ENCODE measurements at regions not wholly inside any gene's neighbourhood (a gene's known extent, or its start where the extent isn't known, plus 50 kb on each side); places are given as distances from the start of the nearest gene placed in this dataset. TPM values are rescaled to one million over a fixed set of nuclear protein-coding genes. Genes with fewer than 3 reads are reported as not detected.
"Not testable (repeated sequence)": the region's sequence is repeated elsewhere in the genome, so short reads cannot be mapped to it uniquely, and the experiment has no call there.

DNA sequence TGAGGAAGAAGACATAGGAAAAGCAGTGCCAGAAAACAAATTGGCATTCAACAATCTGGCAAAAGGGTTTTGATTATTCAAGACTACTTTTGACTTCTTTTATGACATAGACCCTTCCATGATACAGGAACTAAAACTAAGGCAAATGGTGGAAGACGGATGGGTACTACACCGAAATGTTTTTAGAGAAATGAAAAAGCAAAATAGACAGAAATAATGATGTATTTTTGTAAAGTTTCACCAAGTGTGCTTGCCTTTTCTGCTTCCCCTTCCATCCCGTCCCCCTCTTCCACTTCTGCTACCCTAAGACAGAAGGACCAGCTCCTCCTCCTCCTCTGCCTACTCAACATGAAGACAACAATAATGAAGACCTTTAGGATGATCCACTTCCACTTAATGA lies 53.4 kb upstream of the PARP8 start:
- CTCF ChIA-PET (ENCODE audit: partially characterized antibody); H3K27me3 ChIP-seq (replicated peaks in 1 of 4; ENCODE audit: control insufficient read depth in 3 of 4, extremely low read depth in 1 of 4, insufficient read depth in 3 of 4, low read length in 3 of 4); H3K4me1 ChIP-seq (replicated peaks in 1 of 4; ENCODE audit: control insufficient read depth in 3 of 4, insufficient read depth in 4 of 4, low read length in 3 of 4); H3K4ac ChIP-seq (replicated peaks; ENCODE audit: insufficient read length, low read depth, low read length); H2BK15ac ChIP-seq (ENCODE audit: low read length); POLR2A ChIA-PET (ENCODE audit: partially characterized antibody); H3K9ac ChIP-seq (replicated peaks in 1 of 4; ENCODE audit: extremely low read depth in 1 of 4, low read depth in 3 of 4, low read length in 3 of 4); H3K56ac ChIP-seq (replicated peaks; ENCODE audit: insufficient read length, low read depth, low read length); H4K8ac ChIP-seq (ENCODE audit: extremely low read depth, insufficient read depth, low read length); H3K18ac ChIP-seq (ENCODE audit: extremely low read depth, low read length); H2AK5ac ChIP-seq (ENCODE audit: low read depth, low read length); H3K23ac ChIP-seq (ENCODE audit: insufficient read length); H3K27ac ChIP-seq (ENCODE audit: low read depth, low read length); H2BK20ac ChIP-seq (ENCODE audit: low read length); H2BK12ac ChIP-seq (ENCODE audit: low read depth, low read length); H3K14ac ChIP-seq (ENCODE audit: insufficient read length); H3K79me1 ChIP-seq (ENCODE audit: low read depth, low read length); H3K9me3 ChIP-seq (ENCODE audit: insufficient read depth in 2 of 2, low read depth in 1 of 2, low read length in 1 of 2); H3K4me3 ChIP-seq (ENCODE audit: extremely low read depth in 1 of 4, insufficient read depth in 2 of 4, low read depth in 3 of 4, low read length in 4 of 4); H2AFZ ChIP-seq (ENCODE audit: low read length); H3K79me2 ChIP-seq (ENCODE audit: control insufficient read depth in 1 of 2, insufficient read depth in 2 of 2, low read length in 2 of 2); H4K20me1 ChIP-seq (replicated peaks in 1 of 2; ENCODE audit: control insufficient read depth in 1 of 2, insufficient read depth in 2 of 2, low read length in 2 of 2); H4K5ac ChIP-seq (ENCODE audit: insufficient read length, low read depth, low read length); H3K4me2 ChIP-seq (ENCODE audit: insufficient read depth in 1 of 2, low read depth in 2 of 2, low read length in 2 of 2); H2BK120ac ChIP-seq (replicated peaks; ENCODE audit: low read depth, low read length); H2BK5ac ChIP-seq (ENCODE audit: low read depth, low read length); H3K36me3 ChIP-seq (ENCODE audit: control insufficient read depth in 2 of 4, insufficient read depth in 4 of 4, low read length in 3 of 4); H4K91ac ChIP-seq (replicated peaks; ENCODE audit: insufficient read length, low read length); DNase-seq (ENCODE audit: low read depth in 1 of 2, low spot score in 2 of 2); H3K23me2 ChIP-seq (ENCODE audit: low read depth, low read length); FAIRE-seq: not testable (repeated sequence)
- 89% methylated on average over 3 of the region's 3 CpGs; no CpG with 5 or more reads in 1 of the 2 experiments for WGBS, 2 experiments (ENCODE audit: extremely low coverage in 1 of 2, insufficient coverage in 1 of 2, insufficient read length in 1 of 2, insufficient replicate concordance in 2 of 2, low coverage in 1 of 2, low lambda C conversion rate in 2 of 2, missing lambda C conversion rate in 1 of 2)

Small RNA genes in the stretch of these regions (small RNA-seq; reads per million reads assigned to genes)
- not detected for gene AC112187.2 (ENCODE audit: insufficient read depth)
